ENCODE measurements at regions not wholly inside any gene's neighbourhood (a gene's known extent, or its start where the extent isn't known, plus 50 kb on each side); places are given as distances from the start of the nearest gene placed in this dataset.

- Histone ChIP-seq H3K9me3 (peaks cover 0 to 10% of the 10 kb centered on the region in 2 donors), H3K36me3 (no peaks in the 10 kb centered on the region), H3K27ac (no peak overlapping the region), H3K4me3 (no peak overlapping the region), H3K27me3 (no peaks in the 10 kb centered on the region), H3K4me1 (no peaks in the 10 kb centered on the region)
- intact Hi-C loops (cut with DNase I) = no loop called here
- no peak for TF ChIP-seq CTCF (IDR thresholded peaks at IDR 0.05)
- DNase-seq (peak in 2 of 4 donors; percentile 16 to 22), ATAC-seq (no peak)
Observed at GRCh38 chr3:6108957-6109356, 752.0 kb upstream of the GRM7 start.

GRCh38 chr3:6110451-6110850 lies 750.5 kb upstream of the GRM7 start:
- H3K27me3 ChIP-seq = no peaks in the 10 kb centered on the region
- H3K36me3 ChIP-seq = no peaks in the 10 kb centered on the region
- H3K4me1 ChIP-seq = no peaks in the 10 kb centered on the region
- H3K27ac ChIP-seq = no peak overlapping the region
- no peak for TF ChIP-seq CTCF (IDR thresholded peaks at IDR 0.05)
- intact Hi-C loops (cut with DNase I) = no loop called here
- ATAC-seq (no peak), DNase-seq (no peak)
- no peak overlapping the region for H3K4me3 ChIP-seq
- peaks cover 0 to 5% of the 10 kb centered on the region in 2 donors for H3K9me3 ChIP-seq

GRCh38 chr3:6112546-6112945 lies 748.4 kb upstream of the GRM7 start:
- Histone ChIP-seq H3K9me3 (no peaks in the 10 kb centered on the region), H3K36me3 (no peaks in the 10 kb centered on the region), H3K27me3 (no peaks in the 10 kb centered on the region), H3K4me1 (no peaks in the 10 kb centered on the region), H3K27ac (no peak overlapping the region), H3K4me3 (no peak overlapping the region)
- intact Hi-C loops (cut with DNase I) = no loop called here
- no peak for ATAC-seq
- no peak for TF ChIP-seq CTCF (IDR thresholded peaks at IDR 0.05)
- no peak for DNase-seq

GRCh38 chr3:6113338-6113737 lies 747.6 kb upstream of the GRM7 start:
- H3K36me3 ChIP-seq = no peaks in the 10 kb centered on the region
- intact Hi-C loops (cut with DNase I) = no loop called here
- no peak for TF ChIP-seq CTCF (IDR thresholded peaks at IDR 0.05)
- no peaks in the 10 kb centered on the region for H3K27me3 ChIP-seq
- no peak overlapping the region for H3K4me3 ChIP-seq
- no peaks in the 10 kb centered on the region for H3K4me1 ChIP-seq
- DNase-seq (no peak), ATAC-seq (no peak)
- H3K9me3 ChIP-seq = no peaks in the 10 kb centered on the region
- H3K27ac ChIP-seq = no peak overlapping the region

- no peak for ATAC-seq
- TF ChIP-seq CTCF (IDR thresholded peaks at IDR 0.05) = no peak
Observed at GRCh38 chr3:6119367-6119766, 741.5 kb upstream of the GRM7 start.

More at GRCh38 chr3:6119367-6119766, 741.5 kb upstream of the GRM7 start:
- no peaks in the 10 kb centered on the region for H3K4me1 ChIP-seq
- H3K27ac ChIP-seq = no peak overlapping the region
- no peaks in the 10 kb centered on the region for H3K27me3 ChIP-seq
- H3K9me3 ChIP-seq = peaks cover 0 to 2% of the 10 kb centered on the region in 2 donors
- intact Hi-C loops (cut with DNase I) = no loop called here
- no peak for DNase-seq
- H3K36me3 ChIP-seq = no peaks in the 10 kb centered on the region
- H3K4me3 ChIP-seq = no peak overlapping the region
